ENCODE measurements at regions not wholly inside any gene's neighbourhood (a gene's known extent, or its start where the extent isn't known, plus 50 kb on each side); places are given as distances from the start of the nearest gene placed in this dataset.

DNA sequence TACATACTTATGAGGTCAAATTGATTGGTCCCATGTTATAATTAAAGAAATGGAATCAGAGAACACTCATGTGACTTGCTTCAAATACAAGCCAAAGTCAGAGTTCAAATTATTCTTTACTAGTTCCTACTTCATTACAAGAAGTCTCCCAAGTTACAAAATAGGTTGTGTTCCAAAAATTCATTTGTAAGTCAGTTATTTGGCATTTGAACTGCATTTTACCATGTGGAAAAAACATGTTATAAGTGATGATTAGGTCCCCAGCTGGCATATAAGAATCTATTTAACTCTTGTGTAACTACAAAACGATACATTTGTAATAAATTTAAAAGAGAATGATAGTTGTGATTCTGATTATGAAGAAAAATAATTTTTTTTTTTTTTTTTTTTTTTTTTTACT lies 124.1 kb downstream of the DISP1 start:
- Mint-ChIP-seq H3K4me1 (ENCODE audit: low read depth in 2 of 2) (no peaks in the 10 kb centered on the region), H3K36me3 (ENCODE audit: insufficient read depth) (peaks cover 9% of the 10 kb centered on the region), H3K4me3 (no peak overlapping the region), H3K27me3 (no peaks in the 10 kb centered on the region), H3K9me3 (no peaks in the 10 kb centered on the region), H3K27ac (no peak overlapping the region)
- DNase-seq (no peak), ATAC-seq (replicated peaks) (no peak)

DNA sequence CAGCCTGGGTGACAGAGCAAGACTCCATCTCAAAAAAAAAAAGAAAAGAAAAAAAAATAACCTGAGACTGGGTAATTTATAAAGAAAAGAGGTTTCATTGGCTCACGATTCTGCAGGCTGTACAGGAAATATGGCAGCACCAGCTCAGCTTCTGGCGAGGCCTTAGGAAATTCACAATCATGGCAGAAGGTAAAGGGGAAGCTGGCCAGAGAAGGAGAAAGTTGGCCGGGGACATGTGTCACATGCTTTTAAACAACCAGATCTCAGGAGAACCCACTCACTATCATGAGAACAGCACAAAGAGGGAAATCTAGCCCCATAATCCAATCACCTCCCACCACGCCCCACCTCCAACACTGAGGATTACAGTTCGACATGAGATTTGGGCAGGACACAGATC lies 125.3 kb downstream of the DISP1 start:
- Mint-ChIP-seq H3K4me1 (ENCODE audit: low read depth in 2 of 2) (no peaks in the 10 kb centered on the region), H3K27ac (no peak overlapping the region), H3K36me3 (ENCODE audit: insufficient read depth) (peaks cover 9% of the 10 kb centered on the region), H3K9me3 (no peaks in the 10 kb centered on the region), H3K4me3 (no peak overlapping the region), H3K27me3 (no peaks in the 10 kb centered on the region)
- ATAC-seq (replicated peaks), result no peak
- DNase-seq, result no peak

DNA sequence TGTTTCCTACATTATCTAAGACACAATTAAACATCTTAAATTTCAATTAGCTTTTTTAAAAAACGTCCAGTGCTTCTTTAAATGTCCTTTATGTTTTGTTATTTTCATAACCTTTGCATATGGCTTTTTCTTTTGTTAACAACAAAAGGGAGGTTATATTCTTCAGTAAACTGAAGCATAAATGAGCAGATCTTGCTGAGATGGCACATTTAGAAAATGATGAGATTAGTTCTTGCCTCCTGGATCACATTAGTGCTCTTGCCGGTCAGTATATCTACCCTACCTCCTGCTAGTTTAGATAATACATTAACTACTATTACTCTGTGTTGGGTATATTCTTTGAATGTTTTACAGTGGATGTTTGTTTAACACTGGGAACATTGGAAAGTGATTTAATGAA lies 126.1 kb downstream of the DISP1 start:
- ATAC-seq (replicated peaks) (no peak), DNase-seq (no peak)
- Mint-ChIP-seq H3K27ac (no peak overlapping the region), H3K27me3 (no peaks in the 10 kb centered on the region), H3K4me3 (no peak overlapping the region), H3K36me3 (ENCODE audit: insufficient read depth) (peaks cover 9% of the 10 kb centered on the region), H3K4me1 (ENCODE audit: low read depth in 2 of 2) (no peaks in the 10 kb centered on the region), H3K9me3 (no peaks in the 10 kb centered on the region)

DNA sequence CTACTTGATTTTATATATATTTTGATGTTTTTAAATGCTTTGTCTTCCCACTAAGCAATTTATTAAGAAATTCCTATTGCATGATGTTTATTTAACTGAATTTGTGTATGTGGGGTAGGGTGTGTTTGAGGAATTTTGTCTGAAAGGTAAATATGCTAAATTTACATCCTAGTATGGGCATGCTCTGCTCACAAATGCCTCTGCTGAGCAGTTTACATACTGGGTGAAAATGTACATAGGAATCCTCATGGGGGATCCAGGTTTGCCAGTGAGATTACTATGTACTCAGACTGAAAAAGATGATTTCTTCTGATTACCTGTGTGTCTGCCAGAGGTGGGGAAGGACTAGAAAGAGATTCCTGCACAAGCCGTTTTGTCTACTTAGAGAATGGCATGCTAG lies 126.6 kb downstream of the DISP1 start:
- no peak overlapping the region for H3K4me3 Mint-ChIP-seq
- H3K27ac Mint-ChIP-seq, result no peak overlapping the region

GRCh38 chr1:222946436-222946835 lies 131.6 kb downstream of the DISP1 start:
- H3K36me3 Mint-ChIP-seq (ENCODE audit: insufficient read depth), result peaks cover 6% of the 10 kb centered on the region
- DNase-seq (no peak), ATAC-seq (replicated peaks) (no peak)
- H3K9me3 Mint-ChIP-seq, result no peaks in the 10 kb centered on the region
- no peak overlapping the region for H3K27ac Mint-ChIP-seq
- no peak overlapping the region for H3K4me3 Mint-ChIP-seq
- H3K27me3 Mint-ChIP-seq, result no peaks in the 10 kb centered on the region
- no peaks in the 10 kb centered on the region for H3K4me1 Mint-ChIP-seq (ENCODE audit: low read depth in 2 of 2)

More for the DNA sequence above, 126.6 kb downstream of the DISP1 start:
- Mint-ChIP-seq H3K27me3 (no peaks in the 10 kb centered on the region), H3K4me1 (ENCODE audit: low read depth in 2 of 2) (no peaks in the 10 kb centered on the region), H3K9me3 (no peaks in the 10 kb centered on the region), H3K36me3 (ENCODE audit: insufficient read depth) (peaks cover 9% of the 10 kb centered on the region)
- DNase-seq (no peak), ATAC-seq (replicated peaks) (no peak)

- DNase-seq (no peak), ATAC-seq (replicated peaks) (no peak)
- no peaks in the 10 kb centered on the region for H3K4me1 Mint-ChIP-seq (ENCODE audit: low read depth in 2 of 2)
- H3K9me3 Mint-ChIP-seq, result no peaks in the 10 kb centered on the region
- no peak overlapping the region for H3K4me3 Mint-ChIP-seq
- peaks cover 6% of the 10 kb centered on the region for H3K36me3 Mint-ChIP-seq (ENCODE audit: insufficient read depth)
- H3K27me3 Mint-ChIP-seq, result no peaks in the 10 kb centered on the region
- H3K27ac Mint-ChIP-seq, result no peak overlapping the region
Measured at GRCh38 chr1:222948079-222948478, 133.2 kb downstream of the DISP1 start.

- no peaks in the 10 kb centered on the region for H3K4me1 Mint-ChIP-seq (ENCODE audit: low read depth in 2 of 2)
- H3K27ac Mint-ChIP-seq, result no peak overlapping the region
- H3K9me3 Mint-ChIP-seq, result no peaks in the 10 kb centered on the region
- no peak for DNase-seq
- peaks cover 6% of the 10 kb centered on the region for H3K36me3 Mint-ChIP-seq (ENCODE audit: insufficient read depth)
- ATAC-seq (replicated peaks), result no peak
- no peak overlapping the region for H3K4me3 Mint-ChIP-seq
- H3K27me3 Mint-ChIP-seq, result no peaks in the 10 kb centered on the region
Measured at GRCh38 chr1:222950892-222951291, 136.1 kb downstream of the DISP1 start.

DNA sequence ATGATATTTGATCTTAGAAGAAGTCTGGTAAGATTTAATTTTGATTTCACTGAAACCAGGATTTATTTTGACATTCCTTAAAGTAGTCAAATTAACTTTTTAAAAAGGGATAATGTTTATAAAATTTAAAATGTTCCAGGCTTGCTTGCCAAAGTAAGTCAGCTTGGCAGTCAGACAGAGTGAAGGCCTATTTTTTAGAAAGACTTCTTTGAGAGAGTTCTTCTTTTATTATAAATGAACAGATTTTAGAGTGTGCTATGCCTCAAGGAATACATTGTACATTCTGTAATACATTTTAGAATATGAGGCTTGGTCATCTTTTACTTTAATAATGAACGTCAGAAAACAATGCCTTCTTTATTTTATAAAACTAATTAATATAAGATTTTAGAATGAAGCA lies 138.7 kb downstream of the DISP1 start:
- Mint-ChIP-seq H3K27ac (no peak overlapping the region), H3K4me3 (no peak overlapping the region), H3K27me3 (no peaks in the 10 kb centered on the region), H3K9me3 (no peaks in the 10 kb centered on the region), H3K36me3 (ENCODE audit: insufficient read depth) (peaks cover 6% of the 10 kb centered on the region), H3K4me1 (ENCODE audit: low read depth in 2 of 2) (no peaks in the 10 kb centered on the region)
- ATAC-seq (replicated peaks) (no peak), DNase-seq (no peak)

GRCh38 chr1:222955964-222956363 lies 141.1 kb downstream of the DISP1 start:
- H3K36me3 Mint-ChIP-seq (ENCODE audit: insufficient read depth), result peaks cover 6% of the 10 kb centered on the region
- no peak for ATAC-seq (replicated peaks)
- H3K4me3 Mint-ChIP-seq, result no peak overlapping the region
- DNase-seq, result no peak
- no peak overlapping the region for H3K27ac Mint-ChIP-seq
- no peaks in the 10 kb centered on the region for H3K27me3 Mint-ChIP-seq
- H3K9me3 Mint-ChIP-seq, result peaks cover 0 to 8% of the 10 kb centered on the region in 2 donors
- H3K4me1 Mint-ChIP-seq (ENCODE audit: low read depth in 2 of 2), result no peaks in the 10 kb centered on the region

DNA sequence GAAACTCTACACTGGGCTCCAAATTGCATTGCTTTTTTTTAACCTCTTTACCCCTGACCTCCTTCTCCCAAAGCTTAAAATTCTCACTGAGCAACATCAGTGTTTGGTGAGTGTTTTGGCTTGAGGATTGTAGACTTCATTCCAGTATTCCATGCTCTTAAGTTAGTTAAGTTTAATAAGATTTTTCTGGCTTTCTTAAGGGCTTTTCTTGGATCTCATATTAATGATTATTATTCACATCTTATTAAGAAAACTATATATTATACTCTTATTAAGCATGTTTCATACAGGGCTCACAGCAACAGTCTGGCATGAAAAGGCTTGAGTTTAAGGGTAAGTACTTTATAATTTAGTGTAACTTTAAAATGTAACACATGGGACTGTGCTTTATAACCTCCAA lies 141.8 kb downstream of the DISP1 start:
- Mint-ChIP-seq H3K36me3 (ENCODE audit: insufficient read depth) (peaks cover 6% of the 10 kb centered on the region), H3K4me1 (ENCODE audit: low read depth in 2 of 2) (no peaks in the 10 kb centered on the region), H3K27me3 (no peaks in the 10 kb centered on the region), H3K27ac (no peak overlapping the region), H3K9me3 (peaks cover 0 to 8% of the 10 kb centered on the region in 2 donors), H3K4me3 (no peak overlapping the region)
- no peak for ATAC-seq (replicated peaks)
- DNase-seq, result no peak

GRCh38 chr1:222967466-222968240 lies 152.8 kb downstream of the DISP1 start:
- Mint-ChIP-seq H3K27me3 (no peaks in the 10 kb centered on the region), H3K4me1 (ENCODE audit: low read depth in 2 of 2) (no peaks in the 10 kb centered on the region), H3K36me3 (ENCODE audit: insufficient read depth) (no peaks in the 10 kb centered on the region), H3K27ac (no peak overlapping the region), H3K4me3 (no peak overlapping the region), H3K9me3 (no peaks in the 10 kb centered on the region)
- DNase-seq, result no peak
- ATAC-seq (replicated peaks), result no peak

GRCh38 chr1:222970040-222970439 lies 155.2 kb downstream of the DISP1 start:
- Mint-ChIP-seq H3K9me3 (no peaks in the 10 kb centered on the region), H3K4me1 (ENCODE audit: low read depth in 2 of 2) (no peaks in the 10 kb centered on the region), H3K36me3 (ENCODE audit: insufficient read depth) (no peaks in the 10 kb centered on the region), H3K4me3 (no peak overlapping the region), H3K27ac (no peak overlapping the region), H3K27me3 (no peaks in the 10 kb centered on the region)
- no peak for DNase-seq
- ATAC-seq (replicated peaks), result no peak

GRCh38 chr1:222970711-222971110 lies 155.9 kb downstream of the DISP1 start:
- Mint-ChIP-seq H3K4me1 (ENCODE audit: low read depth in 2 of 2) (no peaks in the 10 kb centered on the region), H3K9me3 (no peaks in the 10 kb centered on the region), H3K27ac (no peak overlapping the region), H3K4me3 (no peak overlapping the region), H3K27me3 (no peaks in the 10 kb centered on the region), H3K36me3 (ENCODE audit: insufficient read depth) (no peaks in the 10 kb centered on the region)
- DNase-seq (no peak), ATAC-seq (replicated peaks) (no peak)

GRCh38 chr1:222971146-222971545 lies 156.3 kb downstream of the DISP1 start:
- H3K4me3 Mint-ChIP-seq, result no peak overlapping the region
- no peak overlapping the region for H3K27ac Mint-ChIP-seq
- ATAC-seq (replicated peaks), result no peak
- no peak for DNase-seq
- H3K9me3 Mint-ChIP-seq, result no peaks in the 10 kb centered on the region
- H3K36me3 Mint-ChIP-seq (ENCODE audit: insufficient read depth), result no peaks in the 10 kb centered on the region
- no peaks in the 10 kb centered on the region for H3K4me1 Mint-ChIP-seq (ENCODE audit: low read depth in 2 of 2)
- no peaks in the 10 kb centered on the region for H3K27me3 Mint-ChIP-seq

DNA sequence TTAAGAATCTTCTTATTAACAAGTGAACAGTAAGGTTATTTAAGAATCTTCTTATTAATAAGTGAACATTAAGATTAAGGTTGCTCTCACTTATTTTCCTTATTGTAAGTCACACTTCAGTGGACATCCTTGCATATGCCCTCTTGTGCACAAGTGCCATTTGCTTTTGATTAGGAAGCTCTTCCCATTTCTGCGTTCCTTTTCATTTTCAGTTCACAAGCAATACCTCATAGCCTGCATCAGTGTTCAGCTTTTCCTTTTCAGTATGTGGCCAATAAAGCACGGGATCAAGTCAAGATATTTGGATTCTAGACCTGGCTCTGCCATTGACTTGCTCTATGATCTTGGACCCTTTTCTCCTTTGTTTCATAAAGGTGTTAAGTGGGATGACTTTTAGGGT lies 158.7 kb downstream of the DISP1 start:
- DNase-seq (no peak), ATAC-seq (replicated peaks) (no peak)
- Mint-ChIP-seq H3K36me3 (ENCODE audit: insufficient read depth) (no peaks in the 10 kb centered on the region), H3K4me3 (no peak overlapping the region), H3K4me1 (ENCODE audit: low read depth in 2 of 2) (no peaks in the 10 kb centered on the region), H3K27ac (no peak overlapping the region), H3K27me3 (no peaks in the 10 kb centered on the region), H3K9me3 (no peaks in the 10 kb centered on the region)
